GM23248 (cell line): ENCODE measurements at regions not wholly inside any gene's neighbourhood (a gene's known extent, or its start where the extent isn't known, plus 50 kb on each side); places are given as distances from the start of the nearest gene placed in this dataset.

Experiments
- DNase-seq: peaks from one replicate; pipeline ENCODE4 v3.0.0-alpha.2; 2015
- H2AFZ ChIP-seq: fragments of 200-600 bp; sonication (generic); 2 replicates; pipeline ENCODE4 v1.6.1; 2016; ENCODE audit warnings: antibody characterized with exemption
- H3F3A ChIP-seq: fragments of 200-600 bp; sonication (generic); 2 replicates; pipeline ENCODE4 v1.6.1; 2016; ENCODE audit warnings: mild to moderate bottlenecking, antibody characterized with exemption, mixed run types; ENCODE audit not compliant: insufficient read depth
- H3K27ac ChIP-seq: fragments of 200-600 bp; sonication (generic); 2 replicates; pipeline ENCODE4 v1.5.1; 2016; ENCODE audit warnings: mild to moderate bottlenecking
- H3K27me3 ChIP-seq: fragments of 200-600 bp; sonication (generic); replicated peaks from 2 replicates; pipeline ENCODE4 v1.6.1; 2016; ENCODE audit warnings: mild to moderate bottlenecking; ENCODE audit not compliant: insufficient read depth
- H3K36me3 ChIP-seq: fragments of 200-600 bp; sonication (generic); 2 replicates; pipeline ENCODE4 v1.6.1; 2016; ENCODE audit warnings: low read depth, mild to moderate bottlenecking
- H3K4me1 ChIP-seq: fragments of 200-600 bp; sonication (generic); 2 replicates; pipeline ENCODE4 v1.6.1; 2016; ENCODE audit warnings: mild to moderate bottlenecking; ENCODE audit not compliant: insufficient read depth
- H3K4me2 ChIP-seq: fragments of 200-600 bp; sonication (generic); one replicate; pipeline ENCODE4 v1.6.1; 2016; ENCODE audit warnings: mild to moderate bottlenecking; ENCODE audit not compliant: unreplicated experiment
- H3K4me3 ChIP-seq: fragments of 200-600 bp; sonication (generic); 2 replicates; pipeline ENCODE4 v1.5.1; 2016; ENCODE audit warnings: mild to moderate bottlenecking
- H3K79me2 ChIP-seq: fragments of 200-600 bp; sonication (generic); 2 replicates; pipeline ENCODE4 v1.6.1; 2016; ENCODE audit warnings: mild to moderate bottlenecking; ENCODE audit not compliant: insufficient read depth
- H3K9ac ChIP-seq: fragments of 200-600 bp; sonication (generic); 2 replicates; pipeline ENCODE4 v1.6.1; 2016; ENCODE audit warnings: mild to moderate bottlenecking
- H3K9me2 ChIP-seq: fragments of 200-600 bp; sonication (generic); 2 replicates; pipeline ENCODE4 v1.6.1; 2016; ENCODE audit warnings: mixed run types, mild to moderate bottlenecking, moderate library complexity; ENCODE audit not compliant: insufficient read depth
- H3K9me3 ChIP-seq: fragments of 200-600 bp; sonication (generic); one replicate; pipeline ENCODE4 v1.6.1; 2017; ENCODE audit warnings: low read depth
- H4K20me1 ChIP-seq: fragments of 200-600 bp; sonication (generic); 2 replicates; pipeline ENCODE4 v1.6.0; 2016; ENCODE audit not compliant: insufficient read depth
- EZH2 ChIP-seq: fragments of 200-600 bp; sonication (generic); IDR thresholded peaks from 2 replicates; pipeline ENCODE4 v1.6.1; 2018; ENCODE audit warnings: antibody characterized with exemption, mild to moderate bottlenecking; ENCODE audit not compliant: insufficient read depth, poor library complexity, severe bottlenecking
- EZH2phosphoT487 ChIP-seq: fragments of 200-600 bp; sonication (generic); IDR thresholded peaks from 2 replicates; pipeline ENCODE4 v1.6.1; 2018; ENCODE audit warnings: antibody characterized with exemption, moderate library complexity, mild to moderate bottlenecking, low read depth; ENCODE audit not compliant: insufficient read depth
- WGBS, 2 experiments: methylation state at CpG; one replicate each; pipeline ENCODE4 v1.1.6; 2015 to 2017; ENCODE audit warnings: low lambda C conversion rate in 2 of 2, low coverage in 1 of 2; ENCODE audit errors: missing lambda C conversion rate in 2 of 2; 5-methylcytosine and 5-hydroxymethylcytosine counted together
- in situ Hi-C: fragments of 300-500 bp; cut with MboI; formaldehyde crosslinking; loops from 2 replicates; pipeline ENCODE4 v1.15.0; 2020

DNA sequence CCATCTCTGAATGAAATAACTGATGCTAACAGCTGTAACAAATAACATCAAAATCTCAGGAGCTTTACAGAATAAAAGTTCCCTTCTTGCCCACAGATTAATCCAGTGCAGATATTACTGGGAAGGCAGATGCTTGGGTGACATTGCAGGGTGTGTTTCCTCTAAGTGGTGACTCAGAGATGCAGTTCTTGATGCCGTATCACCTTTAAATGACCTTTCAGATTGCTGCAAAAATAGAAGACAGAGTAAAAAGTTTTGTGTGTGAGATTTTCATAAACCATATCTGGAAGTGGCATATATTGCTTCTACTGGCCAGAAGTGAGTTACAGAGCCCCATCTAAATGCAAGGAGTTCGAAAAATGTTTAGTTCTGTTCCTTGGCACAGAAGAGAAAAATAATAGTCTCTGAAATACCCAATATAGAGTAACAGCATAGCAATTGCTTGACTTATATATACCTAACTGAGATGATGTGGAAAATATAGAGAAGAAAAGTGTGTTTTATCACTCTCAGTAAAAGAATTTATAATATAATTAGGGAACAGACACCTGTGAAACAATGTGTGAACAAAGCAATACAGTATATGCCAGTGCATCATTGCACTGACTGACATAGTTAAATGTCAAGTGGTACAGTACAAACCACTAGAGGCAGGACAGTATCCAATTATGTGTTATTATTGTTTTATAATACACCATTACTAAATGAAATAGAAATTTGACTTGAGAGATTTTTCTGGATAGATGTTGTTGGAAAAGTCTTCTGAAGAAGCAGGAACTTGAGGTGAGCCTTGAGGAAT is 430.7 kb upstream of the CBLB start:
- no peak overlapping the region for H3K4me3 ChIP-seq
- no peaks in the 10 kb centered on the region for H3K9me2 ChIP-seq
- in situ Hi-C loops, result no loop called here
- H3K4me1 ChIP-seq, result peaks cover 11% of the 10 kb centered on the region
- 0 out of 2 replicates have a peak overlapping the region, but pooled peaks have one; percentile 7 for H3K27ac ChIP-seq
- no peaks in the 10 kb centered on the region for H3K27me3 ChIP-seq
- H3K9me3 ChIP-seq, result no peaks in the 10 kb centered on the region
- H2AFZ ChIP-seq, result no peak overlapping the region
- peak; percentile 73 for DNase-seq
- no peaks in the 10 kb centered on the region for H3K79me2 ChIP-seq
- H4K20me1 ChIP-seq, result no peaks in the 10 kb centered on the region
- no peak overlapping the region for H3K9ac ChIP-seq
- H3F3A ChIP-seq, result peaks cover 6% of the 10 kb centered on the region; the same call in 1 of the 2 replicates
- TF ChIP-seq EZH2phosphoT487 (no peak), EZH2 (no peak)
- H3K4me2 ChIP-seq, result peak overlapping the region; percentile 7
- no peaks in the 10 kb centered on the region for H3K36me3 ChIP-seq
- WGBS, 2 experiments, result 27 to 30% methylated on average over 2 of the region's 2 CpGs

DNA sequence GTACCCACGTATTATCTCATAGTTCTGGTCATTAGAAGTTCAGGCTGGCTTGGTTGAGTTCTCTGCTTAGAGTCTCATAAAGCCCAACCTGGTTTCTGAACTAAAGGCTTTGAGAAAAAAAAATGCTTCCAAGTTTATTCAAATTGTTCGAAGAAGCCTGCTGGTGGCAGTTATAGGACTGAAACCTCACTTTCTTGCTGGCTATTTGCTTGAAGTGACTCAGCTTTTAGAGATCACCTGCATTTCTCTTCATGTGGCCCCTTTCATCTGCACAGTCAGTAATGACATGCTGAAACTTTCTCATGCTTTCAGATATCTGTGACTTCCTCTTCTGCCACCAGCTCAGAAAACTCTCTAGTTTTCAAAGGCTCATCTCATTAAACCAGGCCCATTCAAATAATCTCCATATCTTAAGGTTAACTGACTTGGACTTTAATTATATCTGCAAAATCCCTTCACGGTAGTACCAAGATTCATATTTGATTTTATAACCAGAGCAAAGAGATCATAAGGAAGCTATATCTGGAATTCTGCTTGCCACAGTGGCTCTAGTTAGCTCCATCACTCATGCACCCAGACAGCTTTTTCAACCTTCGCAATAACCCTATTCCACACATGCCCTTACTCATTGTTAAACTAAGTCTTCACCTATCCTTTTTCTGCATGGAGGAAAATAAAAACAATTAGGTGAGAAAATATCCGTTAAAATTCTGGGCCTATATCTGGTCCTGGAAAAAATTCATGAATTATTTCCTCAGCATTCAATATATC is 433.8 kb upstream of the CBLB start:
- H3K9ac ChIP-seq, result no peak overlapping the region
- H3K9me2 ChIP-seq, result no peaks in the 10 kb centered on the region
- no peaks in the 10 kb centered on the region for H4K20me1 ChIP-seq
- no peak overlapping the region for H3K4me3 ChIP-seq
- 71 to 73% methylated on average over 5 of the region's 5 CpGs for WGBS, 2 experiments
- H3K4me2 ChIP-seq, result no peak overlapping the region
- H3K9me3 ChIP-seq, result no peaks in the 10 kb centered on the region
- DNase-seq, result no peak
- no peaks in the 10 kb centered on the region for H3K79me2 ChIP-seq
- no peak overlapping the region for H3K27ac ChIP-seq
- H2AFZ ChIP-seq, result no peak overlapping the region
- in situ Hi-C loops, result no loop called here
- TF ChIP-seq EZH2phosphoT487, result no peak
- no peak for TF ChIP-seq EZH2
- peaks cover 16% of the 10 kb centered on the region for H3K4me1 ChIP-seq
- H3F3A ChIP-seq, result peaks cover 11% of the 10 kb centered on the region; the same call in 1 of the 2 replicates
- H3K27me3 ChIP-seq, result no peaks in the 10 kb centered on the region
- H3K36me3 ChIP-seq, result no peaks in the 10 kb centered on the region

GRCh38 chr3:106303766-106304165 is 435.0 kb upstream of the CBLB start:
- H3K4me3 ChIP-seq, result no peak overlapping the region
- no peaks in the 10 kb centered on the region for H3K9me2 ChIP-seq
- H3K36me3 ChIP-seq, result no peaks in the 10 kb centered on the region
- H2AFZ ChIP-seq, result no peak overlapping the region
- H3K27me3 ChIP-seq, result no peaks in the 10 kb centered on the region
- H3K4me1 ChIP-seq, result peaks cover 20% of the 10 kb centered on the region
- no peak for DNase-seq
- no peak overlapping the region for H3K9ac ChIP-seq
- in situ Hi-C loops, result no loop called here
- no peak for TF ChIP-seq EZH2
- TF ChIP-seq EZH2phosphoT487, result no peak
- peaks cover 9% of the 10 kb centered on the region; the same call in 1 of the 2 replicates for H3F3A ChIP-seq
- H3K4me2 ChIP-seq, result no peak overlapping the region
- H3K27ac ChIP-seq, result no peak overlapping the region
- H4K20me1 ChIP-seq, result no peaks in the 10 kb centered on the region
- H3K79me2 ChIP-seq, result no peaks in the 10 kb centered on the region
- H3K9me3 ChIP-seq, result no peaks in the 10 kb centered on the region

DNA sequence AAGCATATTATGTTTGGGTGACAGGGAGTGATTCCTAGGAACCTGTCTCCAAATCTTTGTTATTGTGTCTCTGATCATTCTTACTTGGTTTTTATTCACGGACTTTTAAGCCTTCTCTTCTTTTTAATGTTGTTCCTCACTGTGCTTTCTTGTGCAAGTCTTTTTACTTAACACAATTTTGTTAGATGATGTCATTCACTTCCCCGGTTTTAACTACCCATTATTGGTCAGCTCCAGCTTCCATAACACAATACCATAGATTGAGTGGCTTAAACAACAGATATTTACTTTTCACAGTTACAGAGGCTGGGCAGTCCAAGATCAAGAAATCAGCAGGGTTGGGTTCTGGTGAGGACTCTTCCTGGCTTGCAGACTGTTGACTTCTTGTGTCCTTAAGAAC is 436.3 kb upstream of the CBLB start:
- in situ Hi-C loops, result no loop called here
- Histone ChIP-seq H4K20me1 (no peaks in the 10 kb centered on the region), H3K9me3 (no peaks in the 10 kb centered on the region), H3K4me3 (no peak overlapping the region), H3K4me2 (no peak overlapping the region), H3K9ac (no peak overlapping the region), H3K9me2 (no peaks in the 10 kb centered on the region), H3K4me1 (peaks cover 9% of the 10 kb centered on the region), H2AFZ (0 out of 2 replicates have a peak overlapping the region, but pooled peaks have one; percentile 0), H3K36me3 (no peaks in the 10 kb centered on the region), H3K79me2 (no peaks in the 10 kb centered on the region), H3F3A (0 out of 2 replicates have a peak, but pooled peaks cover 5% of the 10 kb centered on the region), H3K27me3 (no peaks in the 10 kb centered on the region), H3K27ac (no peak overlapping the region)
- TF ChIP-seq EZH2 (no peak), EZH2phosphoT487 (no peak)
- peak; percentile 33 for DNase-seq
- 26 to 30% methylated on average over 2 of the region's 2 CpGs for WGBS, 2 experiments
